Mesenteric fat pad (tissue), 1 donor: ENCODE measurements at regions not wholly inside any gene's neighbourhood (a gene's known extent, or its start where the extent isn't known, plus 50 kb on each side); places are given as distances from the start of the nearest gene placed in this dataset.

ENCODE experiments used
- DNase-seq: peaks from one replicate; pipeline ENCODE4 v3.0.0-alpha.2; 2020; ENCODE audit warnings: low spot score
- donor health status: DM: yes; HTN: yes; CAD: no.

GRCh38 chr7:97620495-97620894, 111.4 kb upstream of the TAC1 start:
- no peak for DNase-seq

- DNase-seq, result no peak
These were observed 108.6 kb upstream of the TAC1 start for GRCh38 chr7:97623333-97623732.

DNA sequence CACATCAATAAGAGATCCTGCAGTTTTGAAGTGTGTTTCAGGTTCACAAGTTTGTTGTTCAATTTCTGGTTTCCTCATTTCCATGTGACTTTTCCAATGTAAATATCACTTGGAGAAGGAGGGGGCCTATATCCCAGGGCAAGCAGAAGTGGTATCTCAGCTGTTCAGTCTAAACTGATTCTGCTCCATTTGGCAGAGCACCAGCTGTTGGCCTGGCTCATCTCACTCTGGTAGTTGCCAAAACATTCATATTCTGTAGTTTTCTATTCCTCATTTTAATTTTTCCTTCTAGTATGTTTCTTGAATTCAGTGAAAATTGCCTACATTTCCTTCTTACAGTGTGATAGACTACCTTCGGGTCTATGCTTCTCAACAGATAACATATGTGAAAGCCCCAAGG, 101.8 kb upstream of the TAC1 start:
- no peak for DNase-seq

- DNase-seq, result no peak
These were observed 96.3 kb upstream of the TAC1 start for GRCh38 chr7:97635622-97636021.

DNA sequence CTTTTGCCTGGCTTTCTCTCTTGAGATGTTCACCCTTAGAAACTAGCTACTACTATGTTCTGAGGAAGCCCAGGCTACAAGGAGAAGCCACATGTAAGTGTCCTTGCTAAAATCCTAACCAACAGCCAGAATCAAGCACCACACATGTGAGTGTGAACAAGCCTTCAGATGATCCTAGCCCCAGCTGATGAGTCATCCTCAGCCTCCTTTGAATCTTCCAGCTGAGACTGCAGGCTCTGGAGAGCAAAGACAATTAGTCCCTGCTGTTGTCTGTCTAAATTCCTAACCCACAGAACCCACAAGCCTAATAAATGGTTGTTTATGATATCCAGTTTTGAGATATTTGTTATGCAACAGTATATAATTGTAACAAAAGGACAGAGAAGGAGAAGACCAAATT, 92.8 kb upstream of the TAC1 start:
- no peak for DNase-seq

- no peak for DNase-seq
These were observed 72.4 kb upstream of the TAC1 start for GRCh38 chr7:97659363-97660045.

GRCh38 chr7:97667359-97667758, 64.5 kb upstream of the TAC1 start:
- no peak for DNase-seq

DNA sequence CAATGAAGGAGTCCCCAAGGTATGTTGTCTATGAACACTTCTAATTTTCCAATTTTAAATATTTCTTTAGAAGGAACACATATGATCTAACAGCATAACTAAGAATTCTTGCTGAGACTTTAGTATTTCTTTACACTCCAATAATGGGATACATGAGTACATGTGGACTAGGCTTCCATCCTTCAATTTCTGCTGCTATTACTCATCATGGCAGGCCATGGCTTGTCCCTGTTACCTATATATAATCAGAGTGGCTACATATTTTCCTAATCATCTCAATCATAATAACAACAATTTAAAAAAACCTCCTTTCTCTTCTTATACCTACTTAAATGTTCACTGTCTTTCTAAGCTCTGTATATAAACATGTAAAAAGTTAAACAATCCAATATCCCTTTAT, 60.3 kb upstream of the TAC1 start:
- DNase-seq, result no peak

DNA sequence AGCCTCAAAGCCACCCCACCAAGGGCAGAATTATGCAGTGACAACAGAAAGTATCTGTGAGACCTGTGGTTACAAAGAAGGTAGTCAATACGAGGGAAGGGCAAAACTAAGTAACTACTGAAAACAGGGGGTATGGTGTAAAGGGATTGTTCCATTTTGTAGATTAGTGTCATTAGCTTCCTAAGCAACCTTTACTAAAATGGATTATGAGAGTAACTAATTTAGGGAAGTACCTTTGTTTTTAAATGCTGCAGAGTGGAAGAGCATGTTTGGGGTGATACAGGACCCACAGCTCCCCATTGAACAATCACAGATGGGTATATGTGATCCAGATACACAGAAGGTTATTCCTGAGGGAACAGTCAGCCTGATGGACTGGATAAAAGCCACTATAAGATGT, 51.3 kb upstream of the TAC1 start:
- DNase-seq, result no peak
